GM23338 (cell line): ENCODE measurements at regions not wholly inside any gene's neighbourhood (a gene's known extent, or its start where the extent isn't known, plus 50 kb on each side); places are given as distances from the start of the nearest gene placed in this dataset.

Source experiments
- ATAC-seq: fragments of 200-7000 bp; cut with Tn5 transposase; 3 replicates; pipeline ENCODE4 v1.9.1; 2020
- DNase-seq: peaks from one replicate; pipeline ENCODE4 v3.0.0-alpha.2; 2015; ENCODE audit warnings: low spot score
- H2AFZ ChIP-seq: fragments of 200-600 bp; sonication (generic); 2 replicates; pipeline ENCODE4 v1.8.0; 2016; ENCODE audit warnings: antibody characterized with exemption, mild to moderate bottlenecking, moderate library complexity
- H3F3A ChIP-seq: fragments of 200-600 bp; sonication (generic); replicated peaks from 2 replicates; pipeline ENCODE4 v1.8.0; 2017; ENCODE audit warnings: antibody characterized with exemption, mixed run types, low read depth
- H3K27ac ChIP-seq: fragments of 200-600 bp; sonication (generic); 2 replicates; pipeline ENCODE4 v1.6.1; 2016; ENCODE audit warnings: low read depth
- H3K27me3 ChIP-seq: fragments of 200-600 bp; sonication (generic); 2 replicates; pipeline ENCODE4 v1.8.0; 2016; ENCODE audit warnings: mild to moderate bottlenecking, mixed run types, moderate library complexity; ENCODE audit not compliant: insufficient read depth
- H3K36me3 ChIP-seq: fragments of 200-600 bp; sonication (generic); 2 replicates; pipeline ENCODE4 v1.8.0; 2016; ENCODE audit warnings: mild to moderate bottlenecking; ENCODE audit not compliant: insufficient read depth
- H3K4me1 ChIP-seq: fragments of 200-600 bp; sonication (generic); 2 replicates; pipeline ENCODE4 v1.8.0; 2016; ENCODE audit warnings: mild to moderate bottlenecking, moderate library complexity; ENCODE audit not compliant: insufficient read depth
- H3K4me2 ChIP-seq: fragments of 200-600 bp; sonication (generic); 2 replicates; pipeline ENCODE4 v1.7.1; 2017; ENCODE audit warnings: mixed run types
- H3K4me3 ChIP-seq: fragments of 200-600 bp; sonication (generic); 2 replicates; pipeline ENCODE4 v1.6.1; 2016; ENCODE audit warnings: mixed run types
- H3K79me2 ChIP-seq: fragments of 200-600 bp; sonication (generic); replicated peaks from 2 replicates; pipeline ENCODE4 v1.8.0; 2017; ENCODE audit warnings: mild to moderate bottlenecking; ENCODE audit not compliant: insufficient read depth
- H3K9me2 ChIP-seq: fragments of 200-600 bp; sonication (generic); 2 replicates; pipeline ENCODE4 v1.8.0; 2017; ENCODE audit not compliant: insufficient read depth
- H4K20me1 ChIP-seq: fragments of 200-600 bp; sonication (generic); replicated peaks from 2 replicates; pipeline ENCODE4 v1.8.0; 2017; ENCODE audit warnings: mild to moderate bottlenecking; ENCODE audit not compliant: insufficient read depth
- H3K27ac Mint-ChIP-seq: 2 replicates; pipeline ENCODE4 v1.8.0; 2020; ENCODE audit warnings: inconsistent platforms, mild to moderate bottlenecking, moderate library complexity, mixed read lengths
- H3K27me3 Mint-ChIP-seq: 3 replicates; pipeline ENCODE4 v1.8.0; 2022; ENCODE audit warnings: low read depth, mild to moderate bottlenecking, moderate library complexity, mixed read lengths, inconsistent platforms; ENCODE audit not compliant: insufficient read depth, poor library complexity
- H3K36me3 Mint-ChIP-seq: 3 replicates; pipeline ENCODE4 v1.8.0; 2021; ENCODE audit warnings: low read depth, mild to moderate bottlenecking, inconsistent platforms, moderate library complexity, mixed read lengths
- H3K4me1 Mint-ChIP-seq: 3 replicates; pipeline ENCODE4 v1.8.0; 2020; ENCODE audit warnings: mild to moderate bottlenecking, inconsistent platforms, mixed read lengths
- H3K4me3 Mint-ChIP-seq: 3 replicates; pipeline ENCODE4 v1.8.0; 2021; ENCODE audit warnings: moderate library complexity, mild to moderate bottlenecking, inconsistent platforms, mixed read lengths
- H3K9me3 Mint-ChIP-seq: 3 replicates; pipeline ENCODE4 v1.8.0; 2020; ENCODE audit warnings: moderate library complexity, mild to moderate bottlenecking, inconsistent platforms, mixed read lengths
- EZH2 ChIP-seq: fragments of 200-600 bp; sonication (generic); IDR thresholded peaks from one replicate; pipeline ENCODE4 v1.8.0; 2017; ENCODE audit warnings: antibody characterized with exemption, mild to moderate bottlenecking, low read depth; ENCODE audit not compliant: unreplicated experiment
- POLR2AphosphoS5 ChIP-seq: IDR thresholded peaks from 2 replicates; pipeline ENCODE4 v1.6.1; 2016; ENCODE audit warnings: antibody characterized with exemption, low read depth
- STAT1 ChIP-seq: IDR thresholded peaks from one replicate; pipeline ENCODE4 v1.6.1; 2016; ENCODE audit warnings: antibody characterized with exemption; ENCODE audit not compliant: unreplicated experiment
- ZNF462 ChIP-seq: fragments of 250-450 bp; sonication (Bioruptor Pico); IDR thresholded peaks from 2 replicates; pipeline ENCODE4 v1.5.0; 2020; ENCODE audit warnings: mild to moderate bottlenecking, moderate library complexity

DNA sequence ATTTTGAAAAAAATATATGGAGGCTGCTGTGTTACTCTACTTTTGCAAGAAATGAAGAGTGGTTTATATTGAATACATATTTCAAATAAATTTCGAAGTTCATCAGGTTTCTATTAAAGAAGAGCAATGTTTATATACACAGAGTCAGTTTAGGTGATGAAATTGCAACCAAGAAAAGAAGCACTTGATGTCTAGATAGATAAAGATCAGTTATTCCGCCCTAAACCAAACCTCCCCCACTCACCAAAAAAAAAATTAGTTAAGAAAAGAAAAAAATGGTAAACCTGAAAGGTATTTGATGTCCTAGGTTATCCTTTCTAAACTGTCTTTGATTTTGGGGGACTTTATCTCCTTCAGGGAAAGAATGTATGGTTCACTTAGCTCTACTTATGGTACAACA lies 111.8 kb downstream of the SKIDA1 start (continued):
- no peak for TF ChIP-seq ZNF462 (CRISPR knock-in tag)

DNA sequence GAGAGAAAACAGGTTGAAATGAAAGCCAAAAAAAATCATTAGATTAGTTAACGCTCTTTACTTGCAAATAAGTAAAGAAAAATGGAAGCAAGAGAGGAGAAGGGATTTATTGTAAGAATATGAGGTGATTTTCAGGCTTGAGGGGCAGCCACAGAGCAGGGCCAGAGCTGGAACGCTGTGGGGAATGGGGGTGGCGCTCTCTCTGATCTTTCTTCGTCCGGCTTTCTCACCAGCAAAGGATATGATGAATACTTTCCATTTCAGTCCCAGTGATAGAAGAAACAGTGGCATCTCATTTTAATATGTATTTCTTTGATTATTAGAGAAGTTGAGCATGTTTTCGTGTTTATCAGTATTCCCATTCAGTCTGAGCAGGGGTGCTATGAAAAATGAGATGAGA lies 112.2 kb downstream of the SKIDA1 start:
- ATAC-seq (no peak), DNase-seq (no peak)
- Histone ChIP-seq H3F3A (peaks cover 11% of the 10 kb centered on the region), H3K4me2 (no peak overlapping the region), H4K20me1 (no peaks in the 10 kb centered on the region), H3K4me1 (peaks cover 20% of the 10 kb centered on the region), H3K4me3 (no peak overlapping the region), H3K36me3 (no peaks in the 10 kb centered on the region), H3K79me2 (no peaks in the 10 kb centered on the region), H3K27me3 (no peaks in the 10 kb centered on the region), H2AFZ (no peak overlapping the region), H3K9me2 (no peaks in the 10 kb centered on the region), H3K27ac (no peak overlapping the region)
- Mint-ChIP-seq H3K4me1 (peaks cover 20% of the 10 kb centered on the region), H3K9me3 (no peaks in the 10 kb centered on the region), H3K4me3 (no peak overlapping the region), H3K36me3 (no peaks in the 10 kb centered on the region), H3K27me3 (peaks cover 4% of the 10 kb centered on the region), H3K27ac (no peak overlapping the region)
- TF ChIP-seq ZNF462 (CRISPR knock-in tag) (no peak), POLR2AphosphoS5 (no peak), STAT1 (no peak), EZH2 (no peak)
